SK-N-SH (cell line): ENCODE measurements at regions not wholly inside any gene's neighbourhood (a gene's known extent, or its start where the extent isn't known, plus 50 kb on each side); places are given as distances from the start of the nearest gene placed in this dataset.

Experiments used
- CTCF ChIP-seq: fragments of 200-600 bp; sonication (generic); IDR thresholded peaks from 2 replicates; pipeline ENCODE4 v1.6.1; 2017; ENCODE audit warnings: antibody characterized with exemption, mild to moderate bottlenecking, moderate library complexity
- EP300 ChIP-seq, 2 experiments: IDR thresholded peaks; 2 replicates each; pipeline versions ENCODE4 v1.4.0 to v1.6.1; 2012; ENCODE audit warnings: borderline replicate concordance in 1 of 2, low read depth in 1 of 2, low read length in 1 of 2
- EZH2phosphoT487 ChIP-seq: fragments of 200-600 bp; sonication (generic); IDR thresholded peaks from 2 replicates; pipeline ENCODE4 v1.6.1; 2017; ENCODE audit warnings: low read depth, mixed run types, mild to moderate bottlenecking, antibody characterized with exemption, moderate library complexity, borderline replicate concordance
- FOSL2 ChIP-seq: IDR thresholded peaks from 2 replicates; pipeline ENCODE4 v1.4.0; 2012; ENCODE audit warnings: low read depth, mild to moderate bottlenecking, moderate library complexity, borderline replicate concordance
- FOXM1 ChIP-seq: IDR thresholded peaks from 2 replicates; pipeline ENCODE4 v1.4.0; 2012; ENCODE audit warnings: low read depth, mild to moderate bottlenecking
- MAX ChIP-seq: IDR thresholded peaks from 2 replicates; pipeline ENCODE4 v1.4.0; 2012; ENCODE audit warnings: low read depth
- MXI1 ChIP-seq: IDR thresholded peaks from 2 replicates; pipeline ENCODE4 v1.6.1; 2012; ENCODE audit warnings: mild to moderate bottlenecking, low read depth, low read length, improper control_type of control experiment
- POLR2AphosphoS5 ChIP-seq: IDR thresholded peaks from 2 replicates; pipeline ENCODE4 v1.6.1; 2012; ENCODE audit warnings: low read depth, low read length
- RAD21 ChIP-seq: IDR thresholded peaks from 2 replicates; pipeline ENCODE4 v1.6.1; 2012; ENCODE audit warnings: mild to moderate bottlenecking, low read length
- REST ChIP-seq: IDR thresholded peaks from 2 replicates; pipeline ENCODE4 v1.6.1; 2012; ENCODE audit warnings: mild to moderate bottlenecking, low read depth, low read length, moderate library complexity
- RXRA ChIP-seq: IDR thresholded peaks from 2 replicates; pipeline ENCODE4 v1.4.0; 2012; ENCODE audit warnings: low read depth, mild to moderate bottlenecking, borderline replicate concordance
- SMC3 ChIP-seq: IDR thresholded peaks from 2 replicates; pipeline ENCODE4 v1.6.1; 2012; ENCODE audit warnings: low read depth, low read length, improper control_type of control experiment
- YY1 ChIP-seq: IDR thresholded peaks from 2 replicates; pipeline ENCODE4 v1.4.0; 2012; ENCODE audit warnings: low read depth, mild to moderate bottlenecking
- TF ChIP-seq, protein P1 (sequence below): IDR thresholded peaks from 2 replicates; pipeline ENCODE4; 2012

GRCh38 chr11:122358292-122358691 is 242.3 kb upstream of the BLID start:
- no peak for TF ChIP-seq POLR2AphosphoS5
- no peak for TF ChIP-seq CTCF
- no peak for TF ChIP-seq MXI1
- TF ChIP-seq EZH2phosphoT487, result no peak
- TF ChIP-seq EP300 (IDR thresholded peaks at IDR 0.05; ENCODE audit: borderline replicate concordance in 1 of 2, low read depth in 1 of 2, low read length in 1 of 2), result no peak
- no peak for TF ChIP-seq RAD21
- TF ChIP-seq FOSL2, result no peak
- TF ChIP-seq YY1, result no peak
- no peak for TF ChIP-seq REST
- no peak for TF ChIP-seq RXRA
- TF ChIP-seq MAX, result no peak
- TF ChIP-seq SMC3, result no peak
- TF ChIP-seq, protein P1, sequence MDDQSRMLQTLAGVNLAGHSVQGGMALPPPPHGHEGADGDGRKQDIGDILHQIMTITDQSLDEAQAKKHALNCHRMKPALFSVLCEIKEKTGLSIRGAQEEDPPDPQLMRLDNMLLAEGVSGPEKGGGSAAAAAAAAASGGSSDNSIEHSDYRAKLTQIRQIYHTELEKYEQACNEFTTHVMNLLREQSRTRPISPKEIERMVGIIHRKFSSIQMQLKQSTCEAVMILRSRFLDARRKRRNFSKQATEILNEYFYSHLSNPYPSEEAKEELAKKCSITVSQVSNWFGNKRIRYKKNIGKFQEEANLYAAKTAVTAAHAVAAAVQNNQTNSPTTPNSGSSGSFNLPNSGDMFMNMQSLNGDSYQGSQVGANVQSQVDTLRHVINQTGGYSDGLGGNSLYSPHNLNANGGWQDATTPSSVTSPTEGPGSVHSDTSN, result no peak
- no peak for TF ChIP-seq FOXM1
